RCC 7860 (cell line): ENCODE measurements at regions not wholly inside any gene's neighbourhood (a gene's known extent, or its start where the extent isn't known, plus 50 kb on each side); places are given as distances from the start of the nearest gene placed in this dataset.
"Not testable (repeated sequence)": the region's sequence is repeated elsewhere in the genome, so short reads cannot be mapped to it uniquely, and the experiment has no call there.

Source experiments
- DNase-seq: peaks from one replicate; pipeline ENCODE4 v3.0.0-alpha.2; 2015; ENCODE audit warnings: low spot score
- FAIRE-seq: peaks from 2 replicates; lab custom pipeline; 2012; peaks lifted over from hg19 to GRCh38; lab: Jason Lieb, UNC

DNA sequence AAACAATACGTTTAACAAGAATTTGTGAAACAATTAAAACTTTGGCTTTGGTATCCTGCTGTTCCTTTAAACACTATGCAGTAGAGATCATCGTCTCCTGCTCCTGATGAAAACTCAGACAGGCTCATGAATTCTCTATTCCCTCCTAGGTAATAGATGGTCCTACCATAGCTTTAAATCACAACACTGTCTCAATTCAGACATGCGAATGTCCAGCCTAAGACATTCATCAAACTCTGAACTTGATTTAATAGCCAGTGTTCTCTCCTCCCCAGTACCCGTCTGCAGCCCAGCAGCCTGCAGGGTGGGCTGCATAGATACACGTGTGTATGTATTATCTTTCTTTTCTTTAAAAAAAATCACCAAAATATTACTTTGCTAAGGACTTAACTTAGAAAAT is 232.8 kb downstream of the TTLL2 start:
- no peak for FAIRE-seq
- DNase-seq: no peak

GRCh38 chr6:167558246-167559177 is 233.6 kb downstream of the TTLL2 start:
- FAIRE-seq: no peak
- DNase-seq: no peak

DNA sequence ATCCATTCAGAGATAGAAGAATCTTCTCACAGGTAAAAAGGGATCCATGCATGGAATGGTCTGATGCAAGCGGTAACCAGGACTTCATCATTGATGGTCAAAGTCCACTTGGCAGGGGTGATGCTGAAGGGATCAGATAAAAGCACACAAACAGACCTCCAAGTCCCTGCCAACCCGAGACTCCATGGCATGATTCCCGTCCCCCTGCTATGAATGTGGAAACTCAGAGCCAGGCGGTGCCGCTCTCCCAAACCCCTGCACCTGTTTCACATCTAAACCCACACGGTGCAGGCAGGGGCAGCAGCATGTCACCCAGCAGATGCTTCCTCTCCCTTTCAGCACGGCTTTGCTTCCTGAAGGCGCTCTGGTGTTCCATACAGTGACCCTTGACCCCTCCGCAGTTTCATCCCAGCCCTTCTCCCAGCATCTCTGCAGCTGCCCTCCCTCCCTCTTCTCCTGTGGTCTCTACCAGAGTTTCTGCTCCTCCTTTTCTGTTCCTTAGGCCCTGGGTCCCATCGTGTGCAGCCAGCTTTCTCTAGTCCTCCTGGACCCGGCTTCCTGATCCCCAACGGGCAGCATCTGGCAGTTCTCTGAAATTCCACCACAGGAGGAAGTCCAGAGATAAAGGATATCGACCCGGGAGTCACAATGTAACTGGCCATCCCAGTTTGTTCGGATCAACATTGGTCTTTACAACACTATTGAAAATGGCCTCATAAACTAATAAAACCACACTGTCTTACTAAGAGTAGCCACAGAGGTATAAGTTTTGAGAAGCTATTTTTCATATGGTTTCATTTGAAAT is 235.0 kb downstream of the TTLL2 start:
- FAIRE-seq: no peak
- DNase-seq: no peak

- FAIRE-seq (no peak), DNase-seq (no peak)
Measured at GRCh38 chr6:167560673-167561569, 236.0 kb downstream of the TTLL2 start.

- DNase-seq, FAIRE-seq: not testable (repeated sequence)
Measured at GRCh38 chr6:167562862-167563261, 238.0 kb downstream of the TTLL2 start.

GRCh38 chr6:167564416-167565250 is 239.7 kb downstream of the TTLL2 start:
- DNase-seq (no peak), FAIRE-seq (no peak)

GRCh38 chr6:167565388-167565787 is 240.5 kb downstream of the TTLL2 start:
- FAIRE-seq (no peak), DNase-seq (no peak)

DNA sequence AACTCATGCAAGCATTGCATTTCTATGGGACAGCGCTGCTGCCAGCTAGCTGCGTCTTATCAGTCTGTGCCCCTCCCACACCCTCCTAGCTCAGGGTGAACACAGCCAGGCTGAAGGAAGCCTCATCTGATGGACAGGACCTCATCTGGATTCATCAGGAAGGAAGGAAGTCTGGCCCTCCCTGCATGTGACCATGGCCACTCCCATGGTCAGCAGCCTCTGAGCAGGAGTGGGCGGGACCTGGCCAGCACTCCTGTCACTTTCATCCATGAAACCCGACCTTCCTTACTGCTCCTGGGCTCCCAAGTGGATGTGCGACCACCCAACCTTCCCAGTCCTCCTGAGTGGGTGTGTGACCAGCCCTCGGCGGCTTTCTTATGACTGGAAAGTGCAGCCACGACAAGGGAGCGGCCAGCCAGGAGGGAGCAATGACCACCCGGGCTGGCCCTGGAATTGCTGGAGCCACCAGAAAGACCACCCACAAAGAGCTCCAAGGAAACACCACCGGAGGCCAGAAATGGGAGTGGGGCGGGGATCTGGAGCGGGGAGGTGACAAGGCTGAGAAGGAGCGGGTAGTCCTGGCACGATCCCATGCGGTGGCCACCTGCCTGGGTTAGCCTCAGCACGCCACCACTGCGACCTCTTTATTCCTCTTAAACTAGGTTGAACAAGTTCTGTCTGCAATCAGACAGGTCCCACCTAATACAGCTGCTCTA is 241.2 kb downstream of the TTLL2 start:
- DNase-seq: no peak
- no peak for FAIRE-seq

GRCh38 chr6:167566711-167567141 is 241.8 kb downstream of the TTLL2 start:
- FAIRE-seq (no peak), DNase-seq (no peak)

GRCh38 chr6:167567142-167568033 is 242.5 kb downstream of the TTLL2 start:
- FAIRE-seq (no peak), DNase-seq (no peak)

- FAIRE-seq (no peak), DNase-seq (no peak)
Measured at GRCh38 chr6:167568407-167569024, 243.6 kb downstream of the TTLL2 start.

DNA sequence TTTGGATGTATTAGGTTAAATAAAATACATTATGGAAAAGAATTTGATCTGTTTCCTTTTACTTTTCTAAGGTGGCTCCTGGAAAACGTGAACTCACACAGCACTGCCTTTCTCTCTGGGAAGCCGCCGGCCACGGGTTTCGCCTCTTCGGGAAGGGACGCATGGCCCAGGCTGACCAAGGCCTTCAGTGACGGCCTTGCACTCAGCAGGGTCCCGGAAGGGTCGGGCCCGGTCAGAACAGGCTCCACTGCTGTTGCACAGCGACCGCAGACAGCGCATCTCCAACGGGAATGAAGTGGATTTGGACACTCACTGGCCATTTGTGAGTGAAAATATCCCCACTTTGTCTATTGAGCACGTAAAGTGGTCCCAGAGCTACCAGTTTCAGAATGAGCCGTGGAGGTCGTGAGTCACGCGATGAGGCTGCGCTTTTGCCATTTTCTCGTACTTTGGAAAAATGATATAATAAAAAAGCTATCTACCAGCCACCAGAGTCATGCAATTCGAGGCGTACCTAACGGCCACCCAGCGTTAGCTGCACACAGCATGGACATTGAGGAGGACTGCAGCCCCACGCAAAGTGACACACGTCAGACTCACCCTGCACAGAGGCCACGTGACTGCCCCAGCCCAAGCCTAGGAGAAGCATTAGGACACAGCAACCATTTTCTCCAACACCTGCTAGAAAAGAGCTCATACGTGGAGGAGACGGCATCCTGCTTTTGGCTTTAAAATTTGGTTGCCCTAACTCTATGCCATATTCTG is 244.3 kb downstream of the TTLL2 start:
- DNase-seq (no peak), FAIRE-seq (no peak)

DNA sequence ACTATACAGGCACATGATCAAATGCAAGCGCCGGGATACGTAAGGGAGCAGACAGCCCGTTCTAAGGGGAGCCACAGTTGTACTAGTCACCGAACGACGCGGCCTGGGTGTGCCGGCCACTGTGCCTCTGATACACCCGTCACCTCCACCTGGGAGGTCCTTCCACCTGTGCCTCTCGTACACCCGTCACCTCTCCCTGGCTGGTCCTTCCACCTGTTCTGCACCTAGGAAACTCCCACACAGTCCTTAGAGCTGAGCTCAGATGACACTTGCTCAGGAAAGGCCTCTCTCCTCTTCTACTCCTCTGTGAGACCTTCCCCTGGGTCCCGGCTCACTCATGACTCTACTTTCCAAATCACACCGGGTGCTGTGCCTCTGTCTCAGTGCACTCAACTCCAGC is 245.0 kb downstream of the TTLL2 start:
- no peak for FAIRE-seq
- no peak for DNase-seq

GRCh38 chr6:167570460-167571400 is 245.8 kb downstream of the TTLL2 start:
- DNase-seq (no peak), FAIRE-seq (no peak)

DNA sequence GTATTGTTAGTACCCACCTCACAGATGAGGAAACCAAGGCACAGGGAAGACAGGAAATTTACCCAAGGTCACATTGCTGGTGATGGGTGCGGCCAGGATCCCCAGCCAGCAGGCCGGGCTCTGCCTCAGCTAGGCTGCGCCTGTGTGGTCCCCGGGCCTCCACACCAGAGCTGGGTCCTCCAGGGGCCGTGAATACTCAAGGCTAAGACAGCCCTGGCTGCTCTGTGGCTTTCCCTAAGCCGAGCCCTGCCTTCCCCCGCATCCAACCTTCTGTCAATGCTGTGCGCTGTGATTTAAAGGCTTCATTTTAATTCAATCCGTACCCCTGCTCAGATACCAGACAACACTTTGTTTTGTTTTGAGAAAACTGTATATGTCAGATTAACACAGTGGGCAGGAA is 246.7 kb downstream of the TTLL2 start:
- no peak for FAIRE-seq
- no peak for DNase-seq

- DNase-seq: no peak
Measured at GRCh38 chr6:167572106-167572505, 247.2 kb downstream of the TTLL2 start.

More at GRCh38 chr6:167572106-167572505, 247.2 kb downstream of the TTLL2 start:
- no peak for FAIRE-seq
